ENCODE measurements at regions not wholly inside any gene's neighbourhood (a gene's known extent, or its start where the extent isn't known, plus 50 kb on each side); places are given as distances from the start of the nearest gene placed in this dataset.

GRCh38 chrX:38985945-38986344 is 184.7 kb downstream of the MID1IP1 start:
- DNase-seq (ENCODE audit: extremely low read depth in 1 of 2, low read depth in 1 of 2) = no peak

GRCh38 chrX:38986586-38986985 is 185.3 kb downstream of the MID1IP1 start:
- DNase-seq (ENCODE audit: extremely low read depth in 1 of 2, low read depth in 1 of 2) = no peak

GRCh38 chrX:38987198-38987651 is 186.0 kb downstream of the MID1IP1 start:
- no peak for DNase-seq (ENCODE audit: extremely low read depth in 1 of 2, low read depth in 1 of 2)

GRCh38 chrX:38988301-38988700 is 187.0 kb downstream of the MID1IP1 start:
- no peak for DNase-seq (ENCODE audit: extremely low read depth in 1 of 2, low read depth in 1 of 2)

DNA sequence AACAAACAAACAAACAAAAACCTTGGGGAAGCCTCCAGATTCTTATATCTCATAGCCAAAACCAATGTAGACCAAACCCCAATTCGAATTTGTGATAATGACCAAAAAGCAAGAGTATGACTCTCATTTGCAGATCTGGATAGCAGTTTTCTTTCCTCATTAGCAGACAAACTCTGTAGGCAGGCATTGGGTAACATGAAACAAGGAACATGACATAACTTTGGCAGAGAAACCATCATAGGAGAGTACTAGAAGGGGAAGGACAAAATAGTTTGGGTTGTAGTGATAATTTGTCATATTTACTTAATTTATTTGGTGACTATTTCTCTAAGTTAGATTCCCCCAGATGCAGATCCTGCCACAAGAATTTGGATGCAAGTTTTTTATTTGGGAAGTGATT is 187.8 kb downstream of the MID1IP1 start:
- no peak for DNase-seq (ENCODE audit: extremely low read depth in 1 of 2, low read depth in 1 of 2)

DNA sequence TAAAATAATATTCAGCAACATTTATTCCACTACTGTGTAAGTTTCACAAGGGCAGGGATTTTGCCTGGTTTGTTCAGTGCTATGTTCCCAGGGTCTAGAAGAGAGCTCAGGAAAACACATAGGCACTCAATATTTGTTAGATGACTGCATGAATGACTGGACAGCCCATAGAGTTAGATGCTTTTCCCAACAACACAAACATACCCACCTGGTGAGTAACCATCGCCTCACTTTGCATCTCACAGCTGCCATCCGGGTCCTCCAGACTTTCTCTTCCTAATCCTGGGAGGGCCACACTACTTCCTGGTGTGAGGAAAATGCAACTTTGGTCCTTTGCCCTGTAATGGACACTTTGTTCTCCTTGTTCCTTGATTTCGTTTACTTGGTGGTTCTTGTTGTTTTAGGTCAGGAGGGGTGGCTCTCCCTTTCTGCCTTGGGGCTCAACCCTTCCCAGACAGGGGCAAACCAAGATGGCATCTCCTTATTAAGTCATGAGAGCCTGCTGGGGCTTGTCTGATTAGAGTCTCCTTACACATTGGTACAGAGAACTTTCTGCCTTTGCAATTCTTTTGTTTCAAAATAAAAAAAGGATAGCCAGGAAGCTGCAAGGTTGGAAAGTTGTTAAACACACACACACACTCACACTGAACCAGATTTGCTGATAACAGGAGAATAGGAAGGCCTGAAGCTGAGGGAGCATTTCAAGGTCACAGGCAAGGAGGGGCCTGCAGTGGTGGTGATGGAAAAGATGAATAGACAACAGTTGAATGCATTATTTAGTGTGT is 190.6 kb downstream of the MID1IP1 start:
- no peak for DNase-seq (ENCODE audit: extremely low read depth in 1 of 2, low read depth in 1 of 2)

- no peak for DNase-seq (ENCODE audit: extremely low read depth in 1 of 2, low read depth in 1 of 2)
Observed at GRCh38 chrX:38992441-38993096, 191.3 kb downstream of the MID1IP1 start.

- DNase-seq (ENCODE audit: extremely low read depth in 1 of 2, low read depth in 1 of 2) = no peak
Observed at GRCh38 chrX:38993500-38993899, 192.2 kb downstream of the MID1IP1 start.

DNA sequence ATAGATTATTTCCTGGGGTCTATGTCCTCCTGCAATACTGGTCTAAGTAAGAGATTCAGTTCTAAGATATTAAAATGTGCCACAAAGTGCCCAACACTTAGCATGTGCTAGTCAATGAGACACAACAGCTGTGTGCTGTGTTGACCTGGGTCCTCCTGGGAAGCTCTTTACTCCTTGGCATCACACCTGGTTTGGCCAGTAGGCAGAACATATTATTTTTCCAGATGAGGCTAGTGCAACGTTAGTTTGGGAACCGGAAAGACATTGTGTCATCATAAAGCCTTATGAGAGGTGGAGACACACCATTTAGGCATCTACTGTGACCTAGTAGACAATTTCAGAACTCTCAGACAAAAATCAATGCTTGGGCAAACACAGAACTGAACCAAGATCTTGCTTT is 197.8 kb downstream of the MID1IP1 start:
- DNase-seq (ENCODE audit: extremely low read depth in 1 of 2, low read depth in 1 of 2) = no peak

DNA sequence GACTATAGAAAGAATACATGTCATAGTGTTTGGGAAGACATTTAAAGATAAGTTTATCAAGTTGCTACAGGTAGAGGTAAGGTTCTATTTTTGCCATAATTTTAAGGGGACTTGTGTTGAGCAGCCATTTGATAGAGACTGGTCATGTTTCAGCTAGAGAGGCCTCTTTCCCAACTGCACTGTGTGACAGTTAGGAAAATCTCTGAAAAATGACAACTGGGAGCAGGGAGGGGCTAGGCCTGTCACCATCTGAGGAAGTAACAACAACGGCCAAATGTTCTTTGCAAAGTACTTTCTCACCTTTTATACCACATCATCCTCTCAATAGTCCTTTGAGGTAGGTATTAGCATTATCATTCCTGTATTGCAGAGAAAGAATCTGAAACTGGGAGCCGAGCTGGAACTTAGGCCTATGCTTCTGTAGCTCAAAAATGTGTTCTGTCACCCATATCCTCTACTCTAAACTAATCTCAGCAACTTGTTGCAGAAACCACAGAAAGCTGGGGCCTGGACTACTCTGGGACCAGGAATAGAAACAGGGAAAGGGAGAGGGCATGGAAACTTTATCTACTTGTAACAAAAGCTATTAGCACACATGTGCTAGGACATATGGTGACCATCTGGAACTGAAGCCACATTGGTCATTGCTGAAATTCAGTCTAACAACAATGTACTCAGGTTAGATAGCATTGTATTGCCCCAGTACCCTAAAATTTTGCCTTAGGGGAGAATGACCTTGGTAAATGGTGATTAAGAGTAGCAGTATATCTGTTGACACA is 198.9 kb downstream of the MID1IP1 start:
- no peak for DNase-seq (ENCODE audit: extremely low read depth in 1 of 2, low read depth in 1 of 2)

GRCh38 chrX:39000802-39001201 is 199.5 kb downstream of the MID1IP1 start:
- no peak for DNase-seq (ENCODE audit: extremely low read depth in 1 of 2, low read depth in 1 of 2)

DNA sequence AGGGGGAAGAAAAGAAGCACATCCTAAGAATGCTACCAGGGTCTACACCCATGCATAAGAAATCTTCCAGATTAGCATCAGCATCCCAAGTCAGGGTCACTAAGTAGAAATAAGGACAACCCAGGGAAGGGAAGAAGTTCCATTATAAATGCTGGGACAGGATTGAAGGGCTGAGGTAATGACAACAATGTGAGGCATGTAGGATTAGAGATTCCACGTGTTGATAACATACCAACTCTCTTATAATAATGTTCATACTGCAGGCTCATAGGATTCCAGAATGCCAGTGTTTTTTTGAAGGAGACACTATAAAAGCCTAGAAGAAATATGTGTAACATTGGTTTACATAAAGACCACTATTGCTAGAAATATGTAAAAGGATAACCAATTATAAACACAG is 201.2 kb downstream of the MID1IP1 start:
- no peak for DNase-seq (ENCODE audit: extremely low read depth in 1 of 2, low read depth in 1 of 2)

- no peak for DNase-seq (ENCODE audit: extremely low read depth in 1 of 2, low read depth in 1 of 2)
Observed at GRCh38 chrX:39008549-39008948, 207.3 kb downstream of the MID1IP1 start.

DNA sequence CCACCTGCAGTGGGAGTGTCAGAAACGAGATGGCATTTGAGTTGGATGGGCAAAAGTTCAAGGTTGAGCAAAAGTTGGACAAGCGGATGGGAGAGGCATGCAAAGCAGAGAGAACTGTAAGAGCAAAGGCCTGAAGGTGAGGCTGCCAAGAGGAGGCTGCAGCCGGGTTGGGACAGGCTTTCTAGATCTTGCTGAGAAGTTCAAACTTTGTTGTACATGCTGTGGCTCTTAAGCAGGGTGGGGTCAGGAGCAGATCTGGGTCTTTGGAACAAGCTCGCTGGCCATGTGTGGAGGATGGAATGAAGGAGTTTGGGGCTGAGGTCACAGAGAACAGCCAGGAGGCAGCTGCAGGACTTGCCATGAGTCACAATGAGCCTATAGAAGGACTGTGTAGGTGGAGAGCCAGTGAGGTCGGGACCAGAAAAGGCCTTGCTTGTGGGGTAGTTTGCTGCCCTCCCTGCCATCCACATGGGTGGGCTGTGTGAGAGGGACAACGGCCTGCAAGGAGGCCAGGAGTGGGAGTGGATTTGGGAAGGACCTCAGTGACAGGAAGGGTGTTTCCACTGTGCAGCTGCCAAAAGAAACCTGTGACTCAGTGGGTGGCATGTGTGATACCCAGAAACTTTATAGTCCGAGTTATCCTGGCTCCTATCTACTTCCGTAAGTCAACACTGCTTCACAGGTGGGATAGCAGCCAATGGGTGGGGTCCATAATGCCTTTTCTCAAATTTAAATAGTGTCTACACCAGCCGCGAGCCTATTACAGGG is 210.4 kb downstream of the MID1IP1 start:
- DNase-seq (ENCODE audit: extremely low read depth in 1 of 2, low read depth in 1 of 2) = no peak

DNA sequence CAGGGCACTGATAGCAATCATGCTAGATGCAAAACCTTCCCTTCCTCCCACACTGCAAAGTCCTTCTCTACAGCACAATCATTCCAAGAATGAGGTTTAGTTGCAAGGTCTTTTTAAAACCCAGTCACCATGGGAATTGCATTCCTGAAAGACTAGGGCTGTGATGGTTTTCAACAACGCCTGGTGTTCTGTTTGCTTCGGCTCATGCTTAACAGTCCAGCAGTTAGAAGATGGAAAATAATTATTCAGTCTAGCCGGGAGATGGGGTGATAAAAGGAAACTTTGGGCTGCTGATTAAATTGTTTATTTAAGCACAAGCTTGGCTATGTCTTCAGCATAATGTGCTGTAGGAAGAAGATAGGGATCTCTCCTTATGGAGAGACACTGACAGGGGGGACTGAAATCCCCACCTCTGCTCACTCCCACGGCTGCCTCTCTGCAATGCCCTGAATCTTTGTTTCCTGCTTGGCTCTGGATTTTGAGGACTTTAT is 211.4 kb downstream of the MID1IP1 start:
- DNase-seq (ENCODE audit: extremely low read depth in 1 of 2, low read depth in 1 of 2) = no peak

GRCh38 chrX:39016556-39016955 is 215.3 kb downstream of the MID1IP1 start:
- DNase-seq (ENCODE audit: extremely low read depth in 1 of 2, low read depth in 1 of 2) = no peak

GRCh38 chrX:39017077-39017476 is 215.8 kb downstream of the MID1IP1 start:
- no peak for DNase-seq (ENCODE audit: extremely low read depth in 1 of 2, low read depth in 1 of 2)

DNA sequence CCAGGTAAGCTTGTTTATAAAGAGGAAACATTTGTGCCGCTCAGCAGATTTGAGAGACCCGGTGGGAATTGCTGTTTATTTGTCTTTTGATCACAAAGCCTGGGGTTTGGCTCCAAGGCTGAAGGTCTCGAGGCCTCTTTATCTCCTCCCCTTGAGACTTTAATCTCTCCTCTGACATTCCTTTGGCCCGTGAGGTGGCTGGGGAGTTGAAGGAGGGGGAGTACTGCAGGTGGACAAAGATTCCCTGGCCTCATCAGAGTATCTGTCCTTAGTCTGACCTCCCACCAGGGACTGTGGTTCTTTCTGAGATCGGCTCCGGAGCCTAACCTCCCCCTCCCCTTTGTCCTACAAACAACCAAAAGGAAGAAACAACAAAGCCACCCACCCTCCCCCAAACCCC is 216.5 kb downstream of the MID1IP1 start:
- DNase-seq (ENCODE audit: extremely low read depth in 1 of 2, low read depth in 1 of 2) = no peak

DNA sequence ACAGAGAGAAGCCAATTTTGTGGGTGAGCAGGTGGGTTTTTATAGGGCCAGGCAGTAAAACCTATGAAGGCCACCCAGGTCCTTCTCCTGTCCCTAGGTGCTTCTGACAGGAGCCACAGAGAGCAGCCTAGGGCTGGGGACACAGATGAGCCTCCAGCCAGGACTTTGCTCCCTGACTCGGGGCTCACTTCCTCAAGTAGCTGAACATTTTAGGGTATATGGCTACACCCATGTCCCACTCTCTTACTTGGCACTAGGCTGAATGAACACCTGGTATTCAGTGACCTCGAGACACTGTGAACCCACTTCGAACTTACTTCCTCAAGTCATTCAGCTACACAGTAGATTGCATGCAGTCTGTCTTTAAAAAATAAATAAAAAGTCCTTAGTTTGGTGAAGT is 217.3 kb downstream of the MID1IP1 start:
- no peak for DNase-seq (ENCODE audit: extremely low read depth in 1 of 2, low read depth in 1 of 2)

GRCh38 chrX:39019056-39019455 is 217.8 kb downstream of the MID1IP1 start:
- no peak for DNase-seq (ENCODE audit: extremely low read depth in 1 of 2, low read depth in 1 of 2)

All from stimulated activated CD8-positive, alpha-beta memory T cell treated with anti-CD3 and anti-CD28 coated beads, Interleukin-7, amount 100 ng/mL, for 48 hours (primary cell).